ENCODE measurements at regions not wholly inside any gene's neighbourhood (a gene's known extent, or its start where the extent isn't known, plus 50 kb on each side); places are given as distances from the start of the nearest gene placed in this dataset.

- TF ChIP-seq POLR2AphosphoS5 (IDR thresholded peaks at IDR 0.05) (no peak), CTCF (IDR thresholded peaks at IDR 0.05) (no peak), POLR2A (IDR thresholded peaks at IDR 0.05) (no peak)
Measured at GRCh38 chr1:81042225-81042624, 758.5 kb upstream of the ADGRL2 start.

All from breast epithelium (tissue), 3 donors.